HPDE6-E6E7 (cell line): ENCODE measurements at regions not wholly inside any gene's neighbourhood (a gene's known extent, or its start where the extent isn't known, plus 50 kb on each side); places are given as distances from the start of the nearest gene placed in this dataset.
"Not testable (repeated sequence)": the region's sequence is repeated elsewhere in the genome, so short reads cannot be mapped to it uniquely, and the experiment has no call there.

ENCODE experiments used
- DNase-seq: peaks from one replicate; pipeline ENCODE4 v3.0.0; 2011; ENCODE audit warnings: missing footprints; ENCODE audit errors: extremely low spot score

- no peak for DNase-seq
These were observed 638.8 kb upstream of the NOVA1 start for GRCh38 chr14:27236601-27237000.

- no peak for DNase-seq
These were observed 645.0 kb upstream of the NOVA1 start for GRCh38 chr14:27242874-27243273.

- no peak for DNase-seq
These were observed 645.5 kb upstream of the NOVA1 start for GRCh38 chr14:27243365-27243764.

GRCh38 chr14:27245947-27246346 is 648.1 kb upstream of the NOVA1 start:
- DNase-seq, result no peak

GRCh38 chr14:27253966-27254365 is 656.1 kb upstream of the NOVA1 start:
- no peak for DNase-seq

- DNase-seq, result no peak
These were observed 659.0 kb upstream of the NOVA1 start for GRCh38 chr14:27256805-27257204.

- no peak for DNase-seq
These were observed 670.0 kb upstream of the NOVA1 start for GRCh38 chr14:27267876-27268275.

GRCh38 chr14:27270716-27271115 is 672.9 kb upstream of the NOVA1 start:
- no peak for DNase-seq

GRCh38 chr14:27278341-27278740 is 680.5 kb upstream of the NOVA1 start:
- no peak for DNase-seq

GRCh38 chr14:27305441-27305945 is 707.7 kb upstream of the NOVA1 start:
- DNase-seq, result no peak

- DNase-seq, result not testable (repeated sequence)
These were observed 714.9 kb upstream of the NOVA1 start for GRCh38 chr14:27312730-27313129.

- DNase-seq, result no peak
These were observed 716.4 kb upstream of the NOVA1 start for GRCh38 chr14:27314231-27314630.

- no peak for DNase-seq
These were observed 717.6 kb upstream of the NOVA1 start for GRCh38 chr14:27315477-27315876.

GRCh38 chr14:27315947-27316346 is 718.1 kb upstream of the NOVA1 start:
- no peak for DNase-seq

GRCh38 chr14:27318774-27319420 is 721.1 kb upstream of the NOVA1 start:
- DNase-seq, result no peak

GRCh38 chr14:27320261-27320660 is 722.4 kb upstream of the NOVA1 start:
- no peak for DNase-seq

GRCh38 chr14:27327095-27327494 is 729.3 kb upstream of the NOVA1 start:
- no peak for DNase-seq

- DNase-seq, result no peak
These were observed 740.2 kb upstream of the NOVA1 start for GRCh38 chr14:27338012-27338411.

- not testable (repeated sequence) for DNase-seq
These were observed 765.2 kb upstream of the NOVA1 start for GRCh38 chr14:27363036-27363435.

GRCh38 chr14:27366596-27366995 is 768.8 kb upstream of the NOVA1 start:
- peak; percentile 3 for DNase-seq

- no peak for DNase-seq
These were observed 769.5 kb upstream of the NOVA1 start for GRCh38 chr14:27367345-27367744.

- DNase-seq, result no peak
These were observed 772.2 kb upstream of the NOVA1 start for GRCh38 chr14:27370074-27370473.

- DNase-seq, result no peak
These were observed 772.9 kb upstream of the NOVA1 start for GRCh38 chr14:27370775-27371174.

- no peak for DNase-seq
These were observed 773.4 kb upstream of the NOVA1 start for GRCh38 chr14:27371209-27371608.
